Sigmoid colon (tissue), 6 donors: ENCODE measurements at regions not wholly inside any gene's neighbourhood (a gene's known extent, or its start where the extent isn't known, plus 50 kb on each side); places are given as distances from the start of the nearest gene placed in this dataset.

ENCODE experiments used
- DNase-seq: peaks from one replicate; pipeline ENCODE4 v3.0.0-alpha.2; 2019
- H3K27ac ChIP-seq, 4 donors: fragments of 200-600 bp; sonication (generic); one replicate each; pipeline ENCODE4 v1.5.1; 2016 to 2019; ENCODE audit warnings: mild to moderate bottlenecking in 1 of 4
- H3K27me3 ChIP-seq, 3 donors: fragments of 200-600 bp; sonication (generic); one replicate each; pipeline ENCODE4 v1.5.1; 2019; ENCODE audit warnings: mild to moderate bottlenecking in 1 of 3
- H3K36me3 ChIP-seq, 4 donors: fragments of 200-600 bp; sonication (generic); one replicate each; pipeline ENCODE4 v1.5.1; 2016 to 2019
- H3K4me1 ChIP-seq, 4 donors: fragments of 200-600 bp; sonication (generic); one replicate each; pipeline ENCODE4 v1.5.1; 2017 to 2019
- H3K4me3 ChIP-seq, 4 donors: fragments of 200-600 bp; sonication (generic); one replicate each; pipeline ENCODE4 v1.5.1; 2017 to 2019; ENCODE audit warnings: mild to moderate bottlenecking in 2 of 4, moderate library complexity in 1 of 4
- H3K9me3 ChIP-seq, 4 donors: fragments of 200-600 bp in 3 of 4; sonication (generic) in 3 of 4; one replicate each; pipeline versions ENCODE4 v1.5.1 to v1.6.1; 2013 to 2019
- EP300 ChIP-seq, 4 donors: sonication (generic); formaldehyde crosslinking; IDR thresholded peaks; one replicate each; pipeline ENCODE4 v1.6.1; 2017; ENCODE audit warnings: antibody characterized with exemption in 4 of 4
- POLR2A ChIP-seq, 2 donors: fragments of 450-650 bp; IDR thresholded peaks; one replicate each; pipeline ENCODE4 v1.6.1; 2016; ENCODE audit warnings: antibody characterized with exemption in 2 of 2, mild to moderate bottlenecking in 2 of 2, moderate library complexity in 2 of 2
- POLR2AphosphoS5 ChIP-seq, 4 donors: sonication (generic); formaldehyde crosslinking; IDR thresholded peaks; one replicate each; pipeline ENCODE4 v1.6.1; 2017; ENCODE audit warnings: antibody characterized with exemption in 4 of 4
- WGBS, 2 donors: extraction: QIAGEN DNeasy Blood & Tissue Kit; methylation state at CpG; one replicate each; pipeline ENCODE4 v1.1.7; 2013; 5-methylcytosine and 5-hydroxymethylcytosine counted together
- intact Hi-C: fragments of 100-400 bp; cut with DNase I; formaldehyde crosslinking; loops from one replicate; pipeline ENCODE4 v1.15.1; 2023
- TF ChIP-seq, protein P1 (sequence below), 4 experiments: fragments of 450-650 bp in 3 of 4; fragments of 200-600 bp in 1 of 4; IDR thresholded peaks; one replicate each; pipeline ENCODE4 v1.5.1; 2016 to 2019; ENCODE audit warnings: antibody characterized with exemption in 4 of 4, mild to moderate bottlenecking in 3 of 4, moderate library complexity in 2 of 4
- donor health status: healthy with polysubstance abuse.
- donor health status: healthy.

DNA sequence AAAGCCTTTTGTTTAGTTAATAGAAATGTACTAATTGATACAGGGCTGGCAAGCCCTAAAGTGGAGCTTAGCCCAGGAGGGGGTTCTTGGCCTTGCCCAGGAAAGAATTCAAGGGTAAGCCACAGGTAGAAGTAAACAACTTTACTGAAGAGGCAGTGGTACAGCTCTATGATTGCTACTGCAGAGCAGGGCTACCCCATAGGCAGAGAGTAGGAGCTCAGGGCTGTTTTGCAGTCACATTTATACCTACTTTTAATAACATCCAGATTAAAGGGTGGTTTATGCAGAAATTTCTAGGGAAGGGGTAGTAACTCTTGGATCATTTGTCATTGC lies 680.4 kb upstream of the GJE1 start:
- Histone ChIP-seq H3K9me3 (no peaks in the 10 kb centered on the region), H3K27ac (no peak overlapping the region), H3K4me1 (no peaks in the 10 kb centered on the region), H3K36me3 (no peaks in the 10 kb centered on the region), H3K4me3 (no peak overlapping the region), H3K27me3 (no peaks in the 10 kb centered on the region)
- no peak for TF ChIP-seq POLR2A (IDR thresholded peaks at IDR 0.05)
- TF ChIP-seq, protein P1, sequence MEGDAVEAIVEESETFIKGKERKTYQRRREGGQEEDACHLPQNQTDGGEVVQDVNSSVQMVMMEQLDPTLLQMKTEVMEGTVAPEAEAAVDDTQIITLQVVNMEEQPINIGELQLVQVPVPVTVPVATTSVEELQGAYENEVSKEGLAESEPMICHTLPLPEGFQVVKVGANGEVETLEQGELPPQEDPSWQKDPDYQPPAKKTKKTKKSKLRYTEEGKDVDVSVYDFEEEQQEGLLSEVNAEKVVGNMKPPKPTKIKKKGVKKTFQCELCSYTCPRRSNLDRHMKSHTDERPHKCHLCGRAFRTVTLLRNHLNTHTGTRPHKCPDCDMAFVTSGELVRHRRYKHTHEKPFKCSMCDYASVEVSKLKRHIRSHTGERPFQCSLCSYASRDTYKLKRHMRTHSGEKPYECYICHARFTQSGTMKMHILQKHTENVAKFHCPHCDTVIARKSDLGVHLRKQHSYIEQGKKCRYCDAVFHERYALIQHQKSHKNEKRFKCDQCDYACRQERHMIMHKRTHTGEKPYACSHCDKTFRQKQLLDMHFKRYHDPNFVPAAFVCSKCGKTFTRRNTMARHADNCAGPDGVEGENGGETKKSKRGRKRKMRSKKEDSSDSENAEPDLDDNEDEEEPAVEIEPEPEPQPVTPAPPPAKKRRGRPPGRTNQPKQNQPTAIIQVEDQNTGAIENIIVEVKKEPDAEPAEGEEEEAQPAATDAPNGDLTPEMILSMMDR (IDR thresholded peaks at IDR 0.05), result no peak
- TF ChIP-seq EP300 (IDR thresholded peaks at IDR 0.05), result no peak
- no peak for TF ChIP-seq POLR2AphosphoS5 (IDR thresholded peaks at IDR 0.05)
- DNase-seq, result no peak
- intact Hi-C loops, result no loop called here

DNA sequence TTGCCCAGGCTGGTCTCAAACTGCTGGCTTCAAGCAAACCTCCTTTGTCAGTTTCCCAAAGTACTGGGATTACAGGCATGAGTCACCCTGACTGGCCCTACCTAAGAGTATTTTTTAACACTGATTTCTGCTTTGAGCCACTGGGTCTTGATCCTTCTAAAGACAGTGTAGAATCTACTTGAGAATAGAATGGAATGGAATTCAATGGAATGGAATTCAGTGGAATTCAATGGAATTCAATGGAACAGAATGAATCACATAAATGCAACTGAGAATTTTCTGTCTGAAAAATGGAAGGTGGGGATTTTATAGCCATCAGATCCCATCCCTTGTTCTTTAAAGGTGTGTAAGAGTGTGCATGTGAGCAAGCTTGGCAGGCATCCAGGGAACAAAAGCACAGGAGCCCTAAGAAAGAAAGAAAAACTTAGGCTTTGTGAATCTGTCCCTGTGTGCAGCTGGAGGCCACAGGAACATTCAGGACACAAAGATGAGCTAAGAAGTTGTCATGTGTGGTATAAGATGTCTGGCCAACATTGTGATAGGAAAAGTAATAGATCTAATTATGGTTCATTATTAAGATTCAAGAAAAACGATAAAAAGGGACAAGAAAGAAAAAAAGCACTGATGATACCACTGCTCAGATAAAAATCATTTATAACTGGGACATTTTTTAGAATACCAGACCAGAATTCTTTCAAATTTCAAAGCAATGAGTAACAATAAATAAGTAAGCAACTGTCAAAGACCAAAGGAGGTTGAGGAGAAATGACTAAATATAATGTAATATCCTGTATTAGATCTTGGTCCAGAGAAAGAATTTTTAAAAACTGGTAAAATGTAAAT lies 681.0 kb upstream of the GJE1 start:
- no peak for DNase-seq
- Histone ChIP-seq H3K9me3 (no peaks in the 10 kb centered on the region), H3K4me1 (no peaks in the 10 kb centered on the region), H3K27me3 (no peaks in the 10 kb centered on the region), H3K4me3 (no peak overlapping the region), H3K36me3 (no peaks in the 10 kb centered on the region), H3K27ac (no peak overlapping the region)
- TF ChIP-seq, protein P1 (IDR thresholded peaks at IDR 0.05), result no peak
- TF ChIP-seq POLR2A (IDR thresholded peaks at IDR 0.05), result no peak
- no peak for TF ChIP-seq POLR2AphosphoS5 (IDR thresholded peaks at IDR 0.05)
- TF ChIP-seq EP300 (IDR thresholded peaks at IDR 0.05), result no peak
- intact Hi-C loops, result no loop called here
- WGBS, 2 donors, result 70 to 75% methylated on average over 1 of the region's 1 CpG

DNA sequence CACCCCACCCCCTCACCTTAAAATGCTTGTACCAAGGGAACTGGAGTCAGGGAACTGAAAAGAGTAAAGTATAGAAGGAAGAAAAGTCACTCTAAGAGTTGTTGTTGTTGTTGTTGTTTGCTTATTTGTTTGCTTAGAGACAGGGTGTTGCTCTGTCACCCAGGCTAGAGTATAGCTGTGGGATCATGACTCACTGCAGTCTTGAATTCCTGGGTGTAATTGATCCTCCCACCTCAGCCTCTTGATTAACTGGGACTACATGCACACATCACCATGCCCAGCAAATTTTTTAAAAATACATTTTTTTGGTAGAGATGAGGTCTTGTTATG lies 681.6 kb upstream of the GJE1 start:
- no peak overlapping the region for H3K4me3 ChIP-seq
- DNase-seq, result no peak
- H3K36me3 ChIP-seq, result no peaks in the 10 kb centered on the region
- no peak overlapping the region for H3K27ac ChIP-seq
- no peak for TF ChIP-seq EP300 (IDR thresholded peaks at IDR 0.05)
- intact Hi-C loops, result no loop called here
- no peaks in the 10 kb centered on the region for H3K4me1 ChIP-seq
- H3K9me3 ChIP-seq, result no peaks in the 10 kb centered on the region
- H3K27me3 ChIP-seq, result no peaks in the 10 kb centered on the region

DNA sequence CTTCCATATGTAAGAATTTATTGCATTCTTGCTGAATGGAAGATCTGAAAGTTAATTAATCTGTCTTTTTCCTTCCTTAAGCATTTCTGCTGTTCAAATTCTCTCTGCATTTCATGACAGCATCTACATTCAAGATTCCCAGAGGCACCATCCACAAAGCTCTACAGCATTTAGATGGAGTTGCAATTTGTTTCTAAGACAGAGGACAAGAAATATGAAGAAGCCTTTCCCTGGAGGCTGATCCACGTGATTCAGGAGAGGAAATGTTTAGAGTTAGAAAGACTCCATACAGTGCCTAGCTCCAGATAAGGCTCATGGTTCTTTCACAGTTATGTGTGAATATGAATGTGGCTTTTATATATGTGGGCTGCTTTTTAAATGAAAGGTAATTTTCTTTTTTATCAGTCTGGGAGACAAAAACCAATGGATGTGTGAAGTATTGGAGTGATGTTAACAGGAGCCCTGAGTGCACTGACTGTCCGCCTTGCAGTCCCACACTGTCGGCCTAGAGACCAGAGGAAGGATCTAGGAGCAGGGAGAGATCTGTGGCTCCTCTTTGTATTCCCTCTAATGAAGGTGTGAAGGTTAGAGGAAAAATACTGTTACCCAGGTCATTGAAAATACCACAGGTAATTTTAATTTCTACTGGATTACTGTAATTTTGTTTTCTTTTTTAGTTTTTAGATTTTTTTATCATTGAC lies 686.6 kb upstream of the GJE1 start:
- Histone ChIP-seq H3K36me3 (no peaks in the 10 kb centered on the region), H3K4me3 (no peak overlapping the region), H3K4me1 (no peaks in the 10 kb centered on the region), H3K9me3 (no peaks in the 10 kb centered on the region), H3K27me3 (no peaks in the 10 kb centered on the region), H3K27ac (no peak overlapping the region)
- no peak for DNase-seq
- WGBS, 2 donors, result 75 to 86% methylated on average over 3 of the region's 3 CpGs
- intact Hi-C loops, result no loop called here
- no peak for TF ChIP-seq POLR2AphosphoS5 (IDR thresholded peaks at IDR 0.05)
- TF ChIP-seq POLR2A (IDR thresholded peaks at IDR 0.05), result no peak
- TF ChIP-seq EP300 (IDR thresholded peaks at IDR 0.05), result no peak
- TF ChIP-seq, protein P1 (IDR thresholded peaks at IDR 0.05), result no peak

DNA sequence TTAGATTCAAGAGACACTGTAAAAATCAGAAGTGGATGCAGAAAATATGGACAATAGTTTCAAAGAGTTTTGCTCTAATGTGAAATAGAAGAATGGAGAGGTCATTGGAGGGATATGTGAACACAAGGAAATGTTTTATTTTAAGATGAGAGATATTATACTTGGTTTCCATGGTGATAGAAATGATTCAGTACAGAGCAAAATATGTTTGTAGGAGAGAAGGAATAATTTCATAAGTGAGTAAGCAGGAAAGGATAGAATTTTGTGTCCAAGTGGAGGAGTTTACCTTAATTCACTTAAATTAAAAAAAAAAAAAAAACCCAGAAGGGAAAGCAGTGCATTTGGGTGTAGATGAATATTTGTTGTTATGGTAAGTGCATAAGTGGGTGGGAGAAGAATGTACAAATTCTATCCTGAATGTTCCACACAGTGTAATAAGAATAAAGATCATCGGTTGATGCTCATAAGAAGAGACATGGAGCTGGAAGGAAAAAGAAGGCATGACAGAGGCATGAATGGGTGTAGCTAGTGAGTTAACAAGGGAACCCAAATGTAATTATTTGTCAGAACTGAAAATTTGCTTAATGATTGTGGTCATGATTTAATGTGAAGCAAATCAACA lies 688.9 kb upstream of the GJE1 start:
- no peak overlapping the region for H3K27ac ChIP-seq
- no peaks in the 10 kb centered on the region for H3K27me3 ChIP-seq
- no peaks in the 10 kb centered on the region for H3K36me3 ChIP-seq
- intact Hi-C loops, result no loop called here
- no peaks in the 10 kb centered on the region for H3K9me3 ChIP-seq
- DNase-seq, result no peak
- TF ChIP-seq, protein P1 (IDR thresholded peaks at IDR 0.05), result no peak
- TF ChIP-seq EP300 (IDR thresholded peaks at IDR 0.05) (no peak), POLR2AphosphoS5 (IDR thresholded peaks at IDR 0.05) (no peak), POLR2A (IDR thresholded peaks at IDR 0.05) (no peak)
- WGBS, 2 donors, result 95 to 97% methylated on average over 1 of the region's 1 CpG
- no peaks in the 10 kb centered on the region for H3K4me1 ChIP-seq
- H3K4me3 ChIP-seq, result no peak overlapping the region
